Spleen (tissue), 11 donors: ENCODE measurements at regions not wholly inside any gene's neighbourhood (a gene's known extent, or its start where the extent isn't known, plus 50 kb on each side); places are given as distances from the start of the nearest gene placed in this dataset.

ENCODE experiments used
- DNase-seq: peaks from one replicate; pipeline ENCODE4 v3.0.0-alpha.2; 2020
- H3K27ac ChIP-seq, 8 donors: fragments of 200-600 bp; sonication (generic) in 7 of 8; 1 replicate in 4 of 8; 2 replicates in 4 of 8; pipeline versions ENCODE4 v1.5.0 to v1.8.0; 2016 to 2021; ENCODE audit warnings: inconsistent platforms in 4 of 8, mild to moderate bottlenecking in 4 of 8, moderate library complexity in 1 of 8
- H3K27me3 ChIP-seq, 7 donors: fragments of 200-600 bp; sonication (generic) in 6 of 7; replicated peaks in 1 of 7; 1 replicate in 4 of 7; 2 replicates in 3 of 7; pipeline versions ENCODE4 v1.5.0 to v1.8.0; 2016 to 2021; ENCODE audit warnings: inconsistent platforms in 3 of 7, mild to moderate bottlenecking in 1 of 7
- H3K36me3 ChIP-seq, 6 donors: fragments of 200-600 bp; sonication (generic) in 5 of 6; 1 replicate in 4 of 6; 2 replicates in 2 of 6; pipeline versions ENCODE4 v1.5.0 to v1.8.0; 2016 to 2021; ENCODE audit warnings: inconsistent platforms in 2 of 6
- H3K4me1 ChIP-seq, 6 donors: fragments of 200-600 bp; sonication (generic) in 5 of 6; 1 replicate in 3 of 6; 2 replicates in 3 of 6; pipeline versions ENCODE4 v1.5.0 to v1.8.0; 2016 to 2021; ENCODE audit warnings: inconsistent platforms in 3 of 6
- H3K4me3 ChIP-seq, 8 donors: fragments of 200-600 bp; sonication (generic) in 7 of 8; 1 replicate in 4 of 8; 2 replicates in 4 of 8; pipeline versions ENCODE4 v1.5.0 to v1.8.0; 2016 to 2021; ENCODE audit warnings: inconsistent platforms in 4 of 8, mild to moderate bottlenecking in 4 of 8, moderate library complexity in 2 of 8
- H3K9me3 ChIP-seq, 8 donors: fragments of 200-600 bp; sonication (generic) in 7 of 8; 1 replicate in 4 of 8; 2 replicates in 4 of 8; pipeline versions ENCODE4 v1.5.0 to v1.8.0; 2016 to 2021; ENCODE audit warnings: inconsistent platforms in 4 of 8
- POLR2A ChIP-seq, 3 donors: fragments of 450-650 bp; IDR thresholded peaks; one replicate each; pipeline ENCODE4 v1.5.1; 2017; ENCODE audit warnings: antibody characterized with exemption in 3 of 3, mild to moderate bottlenecking in 1 of 3
- POLR2AphosphoS5 ChIP-seq, 3 donors: sonication (generic); formaldehyde crosslinking; IDR thresholded peaks; one replicate each; pipeline ENCODE4 v1.5.1; 2017; ENCODE audit warnings: antibody characterized with exemption in 3 of 3
- WGBS, 5 donors: extraction: QIAGEN DNeasy Blood & Tissue Kit in 3 of 5; methylation state at CpG; one replicate each; pipeline versions ENCODE4 v1.1.5 to v1.1.7; 2013 to 2018; 5-methylcytosine and 5-hydroxymethylcytosine counted together
- intact Hi-C: fragments of 100-400 bp; cut with DNase I; formaldehyde crosslinking; loops from one replicate; pipeline ENCODE4 v1.15.0; 2023; ENCODE audit warnings: low total_unique reads
- TF ChIP-seq, protein P1 (sequence below), 11 experiments: fragments of 200-600 bp in 7 of 11; fragments of 450-650 bp in 4 of 11; sonication (generic) in 4 of 11; IDR thresholded peaks in 8 of 11; conservative IDR thresholded peaks in 3 of 11; 1 replicate in 7 of 11; 2 replicates in 4 of 11; pipeline versions ENCODE4 v1.4.0 to v1.8.0; 2016 to 2021; ENCODE audit warnings: antibody characterized with exemption in 11 of 11, inconsistent platforms in 4 of 11, mild to moderate bottlenecking in 1 of 11
- donor health status: healthy with polysubstance abuse.
- donor health status: DM: no; HTN: no; CAD: no; lungs with moderate emphysema.
- donor health status: DM: no; HTN: no; CAD: no.
- donor health status: Bipolar disorder and iron deficiency.
- donor health status: healthy.
- donor health status: DM: no; HTN: no; CAD: no.
- donor health status: DM: yes; HTN: yes; CAD: no.

DNA sequence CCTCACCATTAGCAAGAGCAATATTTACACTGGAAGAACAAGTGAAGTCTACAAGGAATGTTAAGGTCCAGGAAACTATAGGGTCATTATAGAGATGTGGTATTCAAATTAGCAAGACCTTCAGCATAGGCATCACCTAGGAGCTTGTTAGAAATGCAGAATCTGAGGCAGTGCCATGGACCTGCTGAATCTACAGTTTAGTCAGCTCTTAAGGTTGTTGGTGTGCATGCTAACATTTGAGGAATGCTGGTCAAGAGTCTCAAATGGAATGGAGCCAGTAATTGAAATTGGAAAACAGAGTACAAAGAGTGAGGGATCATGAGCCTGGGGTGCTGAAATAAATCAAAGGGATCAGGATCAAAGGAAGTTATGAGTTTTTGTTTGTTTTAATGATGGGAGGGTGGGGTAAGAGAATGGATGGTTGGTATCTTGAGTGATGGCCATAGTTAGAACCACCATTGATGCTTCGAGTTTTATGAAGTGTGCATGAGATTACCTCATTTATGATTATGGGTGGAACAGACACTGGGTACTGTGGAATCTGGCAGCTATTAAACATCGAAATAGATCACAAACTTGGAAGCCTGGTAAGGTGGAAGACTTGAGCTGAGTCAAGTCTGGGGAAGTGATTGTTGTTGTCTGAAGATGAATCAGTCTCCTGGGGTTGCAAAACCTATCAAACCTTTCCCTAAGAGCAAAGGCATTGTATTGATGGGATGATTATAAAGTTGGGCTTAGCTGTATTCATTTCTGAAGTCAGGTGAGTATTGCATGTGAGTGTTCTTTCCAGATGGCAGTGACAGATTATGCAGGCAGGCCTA lies 323.3 kb upstream of the E2F7 start:
- Histone ChIP-seq H3K9me3 (no peaks in the 10 kb centered on the region), H3K27me3 (no peaks in the 10 kb centered on the region), H3K36me3 (no peaks in the 10 kb centered on the region), H3K4me1 (peaks cover 0 to 12% (median 0%) of the 10 kb centered on the region in 6 donors), H3K27ac (no peak overlapping the region), H3K4me3 (no peak overlapping the region)
- DNase-seq: no peak
- TF ChIP-seq, protein P1, sequence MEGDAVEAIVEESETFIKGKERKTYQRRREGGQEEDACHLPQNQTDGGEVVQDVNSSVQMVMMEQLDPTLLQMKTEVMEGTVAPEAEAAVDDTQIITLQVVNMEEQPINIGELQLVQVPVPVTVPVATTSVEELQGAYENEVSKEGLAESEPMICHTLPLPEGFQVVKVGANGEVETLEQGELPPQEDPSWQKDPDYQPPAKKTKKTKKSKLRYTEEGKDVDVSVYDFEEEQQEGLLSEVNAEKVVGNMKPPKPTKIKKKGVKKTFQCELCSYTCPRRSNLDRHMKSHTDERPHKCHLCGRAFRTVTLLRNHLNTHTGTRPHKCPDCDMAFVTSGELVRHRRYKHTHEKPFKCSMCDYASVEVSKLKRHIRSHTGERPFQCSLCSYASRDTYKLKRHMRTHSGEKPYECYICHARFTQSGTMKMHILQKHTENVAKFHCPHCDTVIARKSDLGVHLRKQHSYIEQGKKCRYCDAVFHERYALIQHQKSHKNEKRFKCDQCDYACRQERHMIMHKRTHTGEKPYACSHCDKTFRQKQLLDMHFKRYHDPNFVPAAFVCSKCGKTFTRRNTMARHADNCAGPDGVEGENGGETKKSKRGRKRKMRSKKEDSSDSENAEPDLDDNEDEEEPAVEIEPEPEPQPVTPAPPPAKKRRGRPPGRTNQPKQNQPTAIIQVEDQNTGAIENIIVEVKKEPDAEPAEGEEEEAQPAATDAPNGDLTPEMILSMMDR (IDR thresholded peaks at IDR 0.05 in 8 of 11, conservative IDR thresholded peaks at IDR 0.05 in 3 of 11): no peak
- TF ChIP-seq POLR2AphosphoS5 (IDR thresholded peaks at IDR 0.05) (no peak), POLR2A (IDR thresholded peaks at IDR 0.05) (no peak)
- WGBS, 5 donors: 73 to 92% (median 86%) methylated on average over 2 of the region's 2 CpGs
- intact Hi-C loops: no loop called here

DNA sequence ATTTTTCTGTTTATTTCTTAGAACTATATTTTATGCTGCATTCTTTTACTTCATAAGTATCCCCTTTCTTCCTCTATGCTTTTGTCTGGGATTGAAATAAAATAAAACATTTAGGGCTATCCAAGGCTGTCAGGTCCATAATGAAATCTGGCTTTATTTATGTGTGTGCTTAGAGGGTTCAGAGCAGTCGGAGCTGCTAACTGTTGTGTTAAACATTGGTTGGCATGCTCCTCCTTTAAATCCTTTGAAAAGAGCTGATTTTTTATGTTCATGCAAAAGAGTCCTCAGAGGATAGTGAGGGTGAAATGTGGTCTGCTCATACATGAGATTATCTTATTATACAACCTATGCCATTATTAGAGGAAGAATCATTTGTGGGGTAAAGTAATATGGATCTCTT lies 322.3 kb upstream of the E2F7 start:
- 68 to 87% (median 81%) methylated on average over 1 of the region's 1 CpG for WGBS, 5 donors

DNA sequence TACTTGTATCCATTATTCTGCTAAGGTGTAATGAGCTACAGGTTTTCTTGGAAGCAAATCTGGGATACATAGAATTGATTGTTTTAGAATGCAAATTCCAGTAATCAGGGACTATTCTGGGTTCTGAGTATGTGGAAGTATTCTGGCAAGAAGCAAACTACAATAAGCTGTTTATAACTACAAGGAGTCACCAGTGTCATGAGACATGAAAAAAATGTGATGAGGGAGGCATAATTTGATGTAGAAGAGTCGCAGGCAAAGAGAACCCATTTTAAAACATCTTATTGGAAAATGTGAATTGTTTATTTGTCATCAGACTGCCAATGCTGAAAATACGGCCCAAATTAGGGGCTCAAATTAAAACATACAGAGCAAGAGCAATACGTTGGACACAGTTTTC lies 321.8 kb upstream of the E2F7 start:
- Histone ChIP-seq H3K27me3 (no peaks in the 10 kb centered on the region), H3K4me1 (peaks cover 0 to 15% (median 0%) of the 10 kb centered on the region in 6 donors), H3K4me3 (no peak overlapping the region), H3K27ac (no peak overlapping the region), H3K9me3 (no peaks in the 10 kb centered on the region), H3K36me3 (no peaks in the 10 kb centered on the region)
- intact Hi-C loops: no loop called here
- no peak for TF ChIP-seq POLR2A (IDR thresholded peaks at IDR 0.05)
- TF ChIP-seq, protein P1 (IDR thresholded peaks at IDR 0.05 in 8 of 11, conservative IDR thresholded peaks at IDR 0.05 in 3 of 11): no peak
- no peak for TF ChIP-seq POLR2AphosphoS5 (IDR thresholded peaks at IDR 0.05)
- 42 to 75% (median 52%) methylated on average over 3 of the region's 3 CpGs for WGBS, 5 donors
- no peak for DNase-seq

More for the DNA sequence above, 322.3 kb upstream of the E2F7 start:
- no peaks in the 10 kb centered on the region for H3K27me3 ChIP-seq
- no peaks in the 10 kb centered on the region for H3K9me3 ChIP-seq
- intact Hi-C loops: no loop called here
- no peak for DNase-seq
- no peak for TF ChIP-seq POLR2AphosphoS5 (IDR thresholded peaks at IDR 0.05)
- TF ChIP-seq, protein P1 (IDR thresholded peaks at IDR 0.05 in 8 of 11, conservative IDR thresholded peaks at IDR 0.05 in 3 of 11): no peak
- TF ChIP-seq POLR2A (IDR thresholded peaks at IDR 0.05): no peak
- no peaks in the 10 kb centered on the region for H3K36me3 ChIP-seq
- H3K4me1 ChIP-seq: peaks cover 0 to 15% (median 0%) of the 10 kb centered on the region in 6 donors
- no peak overlapping the region for H3K27ac ChIP-seq
- no peak overlapping the region for H3K4me3 ChIP-seq

DNA sequence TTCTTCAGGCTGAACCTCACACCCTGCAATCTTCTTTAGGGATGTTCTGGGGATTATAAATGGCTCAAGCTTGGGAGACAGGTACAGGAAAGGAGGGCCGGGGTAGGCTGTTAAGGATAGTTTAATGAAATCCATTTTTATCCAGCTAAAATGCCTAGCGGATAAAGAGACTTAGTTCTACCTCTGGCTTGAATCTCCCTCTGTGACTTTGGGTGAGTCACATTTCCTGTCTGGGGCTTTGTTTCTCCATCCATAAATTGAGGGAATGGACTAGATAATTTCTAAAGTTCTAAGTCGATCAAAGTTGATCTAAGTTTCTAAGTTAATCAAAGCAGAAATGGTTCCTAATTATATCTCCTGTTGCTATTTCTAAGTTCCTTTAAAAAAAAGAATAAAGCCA lies 319.6 kb upstream of the E2F7 start:
- intact Hi-C loops: no loop called here
- no peak overlapping the region for H3K4me3 ChIP-seq
- H3K27ac ChIP-seq: peak overlapping the region in 1 of 8 donors; percentile 66
- WGBS, 5 donors: 82 to 96% (median 92%) methylated on average over 3 of the region's 3 CpGs
- no peak for TF ChIP-seq POLR2AphosphoS5 (IDR thresholded peaks at IDR 0.05)
- TF ChIP-seq POLR2A (IDR thresholded peaks at IDR 0.05): no peak
- H3K36me3 ChIP-seq: no peaks in the 10 kb centered on the region
- no peaks in the 10 kb centered on the region for H3K9me3 ChIP-seq
- no peak for DNase-seq
- H3K27me3 ChIP-seq: no peaks in the 10 kb centered on the region
- H3K4me1 ChIP-seq: peaks cover 0 to 15% (median 0%) of the 10 kb centered on the region in 6 donors
